K562 (cell line): ENCODE measurements at regions not wholly inside any gene's neighbourhood (a gene's known extent, or its start where the extent isn't known, plus 50 kb on each side); places are given as distances from the start of the nearest gene placed in this dataset.

Experiments
- ELF1 ChIP-seq: fragments of 200-800 bp; sonication (Bioruptor generic); IDR thresholded peaks from 2 replicates; pipeline ENCODE4 v1.6.1; 2016; ENCODE audit warnings: missing genetic modification characterization, missing compliant biosample characterization
- EZH2 ChIP-seq: IDR thresholded peaks from 2 replicates; pipeline ENCODE4 v1.6.1; 2012; ENCODE audit warnings: low read depth, mild to moderate bottlenecking, inconsistent platforms, low read length, borderline replicate concordance
- FOXM1 ChIP-seq, 2 experiments: fragments of 450-650 bp in 1 of 2; sonication (generic) in 1 of 2; formaldehyde crosslinking in 1 of 2; IDR thresholded peaks; 2 replicates each; pipeline versions ENCODE4 v1.6.1 to v1.9.0; 2017 to 2022; ENCODE audit warnings: low read depth in 2 of 2, mild to moderate bottlenecking in 2 of 2, missing genetic modification reagents in 1 of 2, moderate library complexity in 1 of 2
- NR4A1 ChIP-seq, 2 experiments: fragments of 250-450 bp in 1 of 2; fragments of 450-650 bp in 1 of 2; sonication (Bioruptor Pico) in 1 of 2; IDR thresholded peaks; 2 replicates each; pipeline versions ENCODE4 v1.4.0 to v1.6.1; 2016 to 2020; ENCODE audit warnings: mild to moderate bottlenecking in 2 of 2, missing compliant biosample characterization in 1 of 2, missing genetic modification characterization in 1 of 2, moderate library complexity in 1 of 2
- ZBTB1 ChIP-seq: sonication (generic); formaldehyde crosslinking; IDR thresholded peaks from 2 replicates; pipeline ENCODE4 v1.8.1; 2023; ENCODE audit warnings: missing genetic modification reagents, low read depth, mild to moderate bottlenecking, borderline replicate concordance
- TF ChIP-seq, protein P1 (sequence below), 3 experiments: IDR thresholded peaks in 2 of 3; conservative IDR thresholded peaks in 1 of 3; 2 replicates each; pipeline ENCODE4 v1.5.1; 2011 to 2012; ENCODE audit warnings: low read length in 3 of 3, mild to moderate bottlenecking in 3 of 3, control low read depth in 2 of 3, improper control_type of control experiment in 1 of 3, inconsistent platforms in 1 of 3, low read depth in 1 of 3, mixed read lengths in 1 of 3, moderate library complexity in 1 of 3; ENCODE audit not compliant: insufficient read depth in 2 of 3
- TF ChIP-seq, protein P2 (sequence below): IDR thresholded peaks from 2 replicates; pipeline ENCODE4 v1.6.1; 2012; ENCODE audit warnings: low read depth, low read length, improper control_type of control experiment, borderline replicate concordance
- TF ChIP-seq, protein P3 (sequence below): IDR thresholded peaks from 2 replicates; pipeline ENCODE4 v1.6.1; 2011; ENCODE audit warnings: borderline replicate concordance, low read depth, mild to moderate bottlenecking, moderate library complexity, low read length; ENCODE audit not compliant: insufficient read depth, poor library complexity, severe bottlenecking
- TF ChIP-seq, protein P4 (sequence below): fragments of 450-650 bp; conservative IDR thresholded peaks from 2 replicates; pipeline ENCODE4 v1.6.1; 2016; ENCODE audit warnings: missing genetic modification characterization, low read depth, mild to moderate bottlenecking, missing compliant biosample characterization, moderate library complexity
- TF ChIP-seq, protein P5 (sequence below): sonication (generic); IDR thresholded peaks from 2 replicates; pipeline ENCODE4 v1.6.1; 2016

DNA sequence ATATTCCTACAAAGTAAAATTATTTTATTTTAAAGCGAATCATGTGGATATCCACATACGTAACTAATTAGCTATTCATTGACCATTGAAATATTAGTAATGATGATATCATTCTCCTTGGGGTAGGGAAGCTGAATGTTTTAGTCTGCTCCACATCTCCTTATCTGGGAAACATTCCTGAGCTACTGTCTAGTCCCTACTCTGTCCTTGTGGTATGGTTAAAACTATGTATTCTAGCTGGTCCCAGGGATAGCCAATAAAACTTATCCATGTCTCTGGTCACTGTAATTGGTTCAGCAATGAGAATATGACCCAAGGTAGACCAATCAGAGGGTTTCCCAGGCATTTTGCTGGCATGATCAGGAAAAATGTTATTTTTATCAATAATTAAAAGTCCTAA lies 76.0 kb upstream of the DAP start:
- TF ChIP-seq, protein P1, sequence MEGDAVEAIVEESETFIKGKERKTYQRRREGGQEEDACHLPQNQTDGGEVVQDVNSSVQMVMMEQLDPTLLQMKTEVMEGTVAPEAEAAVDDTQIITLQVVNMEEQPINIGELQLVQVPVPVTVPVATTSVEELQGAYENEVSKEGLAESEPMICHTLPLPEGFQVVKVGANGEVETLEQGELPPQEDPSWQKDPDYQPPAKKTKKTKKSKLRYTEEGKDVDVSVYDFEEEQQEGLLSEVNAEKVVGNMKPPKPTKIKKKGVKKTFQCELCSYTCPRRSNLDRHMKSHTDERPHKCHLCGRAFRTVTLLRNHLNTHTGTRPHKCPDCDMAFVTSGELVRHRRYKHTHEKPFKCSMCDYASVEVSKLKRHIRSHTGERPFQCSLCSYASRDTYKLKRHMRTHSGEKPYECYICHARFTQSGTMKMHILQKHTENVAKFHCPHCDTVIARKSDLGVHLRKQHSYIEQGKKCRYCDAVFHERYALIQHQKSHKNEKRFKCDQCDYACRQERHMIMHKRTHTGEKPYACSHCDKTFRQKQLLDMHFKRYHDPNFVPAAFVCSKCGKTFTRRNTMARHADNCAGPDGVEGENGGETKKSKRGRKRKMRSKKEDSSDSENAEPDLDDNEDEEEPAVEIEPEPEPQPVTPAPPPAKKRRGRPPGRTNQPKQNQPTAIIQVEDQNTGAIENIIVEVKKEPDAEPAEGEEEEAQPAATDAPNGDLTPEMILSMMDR (IDR thresholded peaks at IDR 0.05 in 2 of 3, conservative IDR thresholded peaks at IDR 0.05 in 1 of 3; ENCODE audit: insufficient read depth in 2 of 3, low read depth in 1 of 3, low read length in 3 of 3) = no peak
- TF ChIP-seq, protein P2, sequence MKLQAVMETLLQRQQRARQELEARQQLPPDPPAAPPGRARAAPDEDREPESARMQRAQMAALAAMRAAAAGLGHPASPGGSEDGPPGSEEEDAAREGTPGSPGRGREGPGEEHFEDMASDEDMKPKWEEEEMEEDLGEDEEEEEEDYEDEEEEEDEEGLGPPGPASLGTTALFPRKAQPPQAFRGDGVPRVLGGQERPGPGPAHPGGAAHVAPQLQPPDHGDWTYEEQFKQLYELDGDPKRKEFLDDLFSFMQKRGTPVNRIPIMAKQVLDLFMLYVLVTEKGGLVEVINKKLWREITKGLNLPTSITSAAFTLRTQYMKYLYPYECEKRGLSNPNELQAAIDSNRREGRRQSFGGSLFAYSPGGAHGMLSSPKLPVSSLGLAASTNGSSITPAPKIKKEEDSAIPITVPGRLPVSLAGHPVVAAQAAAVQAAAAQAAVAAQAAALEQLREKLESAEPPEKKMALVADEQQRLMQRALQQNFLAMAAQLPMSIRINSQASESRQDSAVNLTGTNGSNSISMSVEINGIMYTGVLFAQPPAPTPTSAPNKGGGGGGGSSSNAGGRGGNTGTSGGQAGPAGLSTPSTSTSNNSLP = no peak
- TF ChIP-seq FOXM1 (IDR thresholded peaks at IDR 0.05; ENCODE audit: low read depth) (no peak), FOXM1 (CRISPR knock-in tag; IDR thresholded peaks at IDR 0.05; ENCODE audit: low read depth) (no peak), ZBTB1 (CRISPR knock-in tag) (no peak), EZH2 (no peak), NR4A1 (CRISPR knock-in tag; IDR thresholded peaks at IDR 0.05) (no peak), NR4A1 (tag; IDR thresholded peaks at IDR 0.05) (no peak), ELF1 (no peak)
- TF ChIP-seq, protein P3, sequence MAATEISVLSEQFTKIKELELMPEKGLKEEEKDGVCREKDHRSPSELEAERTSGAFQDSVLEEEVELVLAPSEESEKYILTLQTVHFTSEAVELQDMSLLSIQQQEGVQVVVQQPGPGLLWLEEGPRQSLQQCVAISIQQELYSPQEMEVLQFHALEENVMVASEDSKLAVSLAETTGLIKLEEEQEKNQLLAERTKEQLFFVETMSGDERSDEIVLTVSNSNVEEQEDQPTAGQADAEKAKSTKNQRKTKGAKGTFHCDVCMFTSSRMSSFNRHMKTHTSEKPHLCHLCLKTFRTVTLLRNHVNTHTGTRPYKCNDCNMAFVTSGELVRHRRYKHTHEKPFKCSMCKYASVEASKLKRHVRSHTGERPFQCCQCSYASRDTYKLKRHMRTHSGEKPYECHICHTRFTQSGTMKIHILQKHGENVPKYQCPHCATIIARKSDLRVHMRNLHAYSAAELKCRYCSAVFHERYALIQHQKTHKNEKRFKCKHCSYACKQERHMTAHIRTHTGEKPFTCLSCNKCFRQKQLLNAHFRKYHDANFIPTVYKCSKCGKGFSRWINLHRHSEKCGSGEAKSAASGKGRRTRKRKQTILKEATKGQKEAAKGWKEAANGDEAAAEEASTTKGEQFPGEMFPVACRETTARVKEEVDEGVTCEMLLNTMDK = no peak
- TF ChIP-seq, protein P4, sequence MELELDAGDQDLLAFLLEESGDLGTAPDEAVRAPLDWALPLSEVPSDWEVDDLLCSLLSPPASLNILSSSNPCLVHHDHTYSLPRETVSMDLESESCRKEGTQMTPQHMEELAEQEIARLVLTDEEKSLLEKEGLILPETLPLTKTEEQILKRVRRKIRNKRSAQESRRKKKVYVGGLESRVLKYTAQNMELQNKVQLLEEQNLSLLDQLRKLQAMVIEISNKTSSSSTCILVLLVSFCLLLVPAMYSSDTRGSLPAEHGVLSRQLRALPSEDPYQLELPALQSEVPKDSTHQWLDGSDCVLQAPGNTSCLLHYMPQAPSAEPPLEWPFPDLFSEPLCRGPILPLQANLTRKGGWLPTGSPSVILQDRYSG (tag) = no peak
- TF ChIP-seq, protein P5, sequence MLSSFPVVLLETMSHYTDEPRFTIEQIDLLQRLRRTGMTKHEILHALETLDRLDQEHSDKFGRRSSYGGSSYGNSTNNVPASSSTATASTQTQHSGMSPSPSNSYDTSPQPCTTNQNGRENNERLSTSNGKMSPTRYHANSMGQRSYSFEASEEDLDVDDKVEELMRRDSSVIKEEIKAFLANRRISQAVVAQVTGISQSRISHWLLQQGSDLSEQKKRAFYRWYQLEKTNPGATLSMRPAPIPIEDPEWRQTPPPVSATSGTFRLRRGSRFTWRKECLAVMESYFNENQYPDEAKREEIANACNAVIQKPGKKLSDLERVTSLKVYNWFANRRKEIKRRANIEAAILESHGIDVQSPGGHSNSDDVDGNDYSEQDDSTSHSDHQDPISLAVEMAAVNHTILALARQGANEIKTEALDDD = no peak
